ENCODE measurements at regions not wholly inside any gene's neighbourhood (a gene's known extent, or its start where the extent isn't known, plus 50 kb on each side); places are given as distances from the start of the nearest gene placed in this dataset.

- dilution Hi-C loops (cut with MboI; ENCODE audit: extremely low pct_ligation_motif_present, low sequenced_read_pairs): no loop called here
- Histone ChIP-seq H3K79me2 (ENCODE audit: control insufficient read depth, insufficient read depth, low read length) (no peaks in the 10 kb centered on the region), H3K27me3 (ENCODE audit: control insufficient read depth, extremely low read depth, insufficient read depth, low read length) (no peaks in the 10 kb centered on the region), H3K36me3 (ENCODE audit: control insufficient read depth in 2 of 2, extremely low read depth in 1 of 2, insufficient read depth in 2 of 2, low read length in 2 of 2) (no peaks in the 10 kb centered on the region), H3K4me3 (ENCODE audit: control insufficient read depth in 2 of 3, extremely low read depth in 1 of 3, insufficient read depth in 2 of 3, low read depth in 1 of 3, low read length in 3 of 3) (no peak overlapping the region), H3K9ac (ENCODE audit: control insufficient read depth, extremely low read depth, insufficient read depth, low read length) (no peak overlapping the region), H4K20me1 (ENCODE audit: control insufficient read depth, extremely low read depth, insufficient read depth, low read length) (no peaks in the 10 kb centered on the region), H3K27ac (ENCODE audit: control insufficient read depth, insufficient read depth, low read length) (no peak overlapping the region), H3K9me1 (ENCODE audit: control insufficient read depth, extremely low read depth, insufficient read depth, low read length) (no peaks in the 10 kb centered on the region), H3K4me1 (ENCODE audit: control insufficient read depth, extremely low read depth, insufficient read depth, low read length) (no peaks in the 10 kb centered on the region), H3K4me2 (ENCODE audit: control insufficient read depth, extremely low read depth, insufficient read depth, low read depth, low read length) (no peak overlapping the region), H3K9me3 (ENCODE audit: control insufficient read depth, low read depth, low read length) (no peaks in the 10 kb centered on the region), H2AFZ (ENCODE audit: control insufficient read depth, low read length) (no peak overlapping the region)
- TF ChIP-seq CTCF (optimal IDR thresholded peaks at IDR 0.05 in 1 of 3, IDR thresholded peaks at IDR 0.05 in 1 of 3, conservative IDR thresholded peaks at IDR 0.05 in 1 of 3; ENCODE audit: extremely low read depth in 1 of 3, insufficient read depth in 2 of 3, low read length in 3 of 3): no peak
- TF ChIP-seq EZH2 (IDR thresholded peaks at IDR 0.05; ENCODE audit: low read length): no peak
- no peak for FAIRE-seq
- DNase-seq (ENCODE audit: low read depth, low spot score): no peak
These were observed 208.1 kb downstream of the DMAC1 start for GRCh38 chr9:7591501-7591900.

DNA sequence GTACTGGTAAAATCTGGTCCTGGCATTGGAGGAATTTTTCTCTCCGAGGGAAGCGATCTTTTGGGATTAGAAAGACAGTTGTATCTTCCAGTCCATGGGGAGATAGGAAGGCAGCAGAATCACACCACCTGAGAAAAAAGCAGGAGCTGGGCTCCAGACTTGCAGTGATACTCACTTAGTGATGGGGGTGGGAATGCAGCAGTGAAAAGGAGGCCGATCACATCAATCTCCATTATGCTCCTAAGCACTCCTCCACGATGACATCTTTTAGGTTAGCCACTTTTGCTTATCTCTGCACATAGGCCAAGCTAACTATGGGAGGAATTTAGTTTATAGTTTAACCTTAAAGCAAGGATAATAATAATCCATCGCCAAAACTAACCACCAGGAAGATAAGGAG, 219.0 kb downstream of the DMAC1 start:
- no peaks in the 10 kb centered on the region for H3K27me3 ChIP-seq (ENCODE audit: control insufficient read depth, extremely low read depth, insufficient read depth, low read length)
- no peaks in the 10 kb centered on the region for H3K79me2 ChIP-seq (ENCODE audit: control insufficient read depth, insufficient read depth, low read length)
- FAIRE-seq (no peak), DNase-seq (ENCODE audit: low read depth, low spot score) (no peak)
- no peaks in the 10 kb centered on the region for H3K9me3 ChIP-seq (ENCODE audit: control insufficient read depth, low read depth, low read length)
- H3K4me2 ChIP-seq (ENCODE audit: control insufficient read depth, extremely low read depth, insufficient read depth, low read depth, low read length): no peak overlapping the region
- dilution Hi-C loops (cut with MboI; ENCODE audit: extremely low pct_ligation_motif_present, low sequenced_read_pairs): no loop called here
- TF ChIP-seq CTCF (optimal IDR thresholded peaks at IDR 0.05 in 1 of 3, IDR thresholded peaks at IDR 0.05 in 1 of 3, conservative IDR thresholded peaks at IDR 0.05 in 1 of 3; ENCODE audit: extremely low read depth in 1 of 3, insufficient read depth in 2 of 3, low read length in 3 of 3) (no peak), EZH2 (IDR thresholded peaks at IDR 0.05; ENCODE audit: low read length) (no peak)
- H3K4me1 ChIP-seq (ENCODE audit: control insufficient read depth, extremely low read depth, insufficient read depth, low read length): no peaks in the 10 kb centered on the region
- no peak overlapping the region for H3K9ac ChIP-seq (ENCODE audit: control insufficient read depth, extremely low read depth, insufficient read depth, low read length)
- H3K36me3 ChIP-seq (ENCODE audit: control insufficient read depth in 2 of 2, extremely low read depth in 1 of 2, insufficient read depth in 2 of 2, low read length in 2 of 2): no peaks in the 10 kb centered on the region
- no peaks in the 10 kb centered on the region for H4K20me1 ChIP-seq (ENCODE audit: control insufficient read depth, extremely low read depth, insufficient read depth, low read length)
- H3K9me1 ChIP-seq (ENCODE audit: control insufficient read depth, extremely low read depth, insufficient read depth, low read length): no peaks in the 10 kb centered on the region
- H3K4me3 ChIP-seq (ENCODE audit: control insufficient read depth in 2 of 3, extremely low read depth in 1 of 3, insufficient read depth in 2 of 3, low read depth in 1 of 3, low read length in 3 of 3): no peak overlapping the region
- no peak overlapping the region for H2AFZ ChIP-seq (ENCODE audit: control insufficient read depth, low read length)
- no peak overlapping the region for H3K27ac ChIP-seq (ENCODE audit: control insufficient read depth, insufficient read depth, low read length)

All from keratinocyte (primary cell).